H54 (cell line): ENCODE measurements at regions not wholly inside any gene's neighbourhood (a gene's known extent, or its start where the extent isn't known, plus 50 kb on each side); places are given as distances from the start of the nearest gene placed in this dataset.

Experiments used
- DNase-seq: peaks from one replicate; pipeline ENCODE4 v3.0.0; 2011; ENCODE audit warnings: low spot score, mixed read lengths; ENCODE audit not compliant: insufficient read length
- FAIRE-seq: peaks from 3 replicates; lab custom pipeline; 2011; peaks lifted over from hg19 to GRCh38; lab: Jason Lieb, UNC
- POLR2A ChIP-seq: IDR thresholded peaks from 2 replicates; pipeline ENCODE4 v1.6.1; 2011; ENCODE audit warnings: low read depth, mild to moderate bottlenecking, low read length

DNA sequence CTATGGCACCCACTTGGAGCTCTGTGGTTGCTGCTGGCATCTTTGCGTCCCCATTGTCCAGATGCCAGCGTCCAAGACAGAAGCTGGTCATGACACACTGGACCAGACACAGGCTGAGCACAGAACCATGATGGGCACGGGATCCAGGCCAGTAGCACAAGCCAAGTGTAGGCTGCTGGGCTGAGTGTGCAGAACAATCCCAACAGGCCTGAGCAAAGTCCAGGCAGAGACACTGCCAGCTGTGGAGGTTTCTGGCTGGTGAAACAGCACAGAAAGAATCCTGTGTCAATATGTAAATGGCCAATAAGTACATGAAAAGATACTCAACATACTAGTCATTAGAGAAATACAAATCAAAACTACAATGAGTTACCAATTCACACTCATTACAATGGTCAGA lies 705.4 kb downstream of the METTL4 start:
- no peak for DNase-seq
- TF ChIP-seq POLR2A: no peak
- no peak for FAIRE-seq

DNA sequence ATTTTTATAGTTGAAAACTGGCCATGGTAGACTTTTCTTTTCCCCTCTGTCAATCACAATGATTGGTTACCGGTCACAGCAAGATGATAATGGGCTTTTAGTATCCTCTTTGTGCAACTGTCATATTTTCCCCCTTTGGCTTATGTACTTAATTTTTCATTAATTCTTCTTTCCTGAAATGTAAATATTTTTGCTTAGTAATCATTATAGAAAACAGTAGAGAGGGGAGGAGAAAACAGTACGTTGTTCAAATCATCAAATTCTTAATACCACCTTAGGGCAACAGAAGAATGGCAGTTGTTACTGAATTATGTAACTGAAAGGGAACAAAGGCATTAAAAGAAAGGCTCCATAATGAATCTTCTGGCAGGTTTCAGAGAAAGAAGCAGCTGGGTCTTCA lies 699.0 kb downstream of the METTL4 start:
- FAIRE-seq: no peak
- TF ChIP-seq POLR2A: no peak
- no peak for DNase-seq

DNA sequence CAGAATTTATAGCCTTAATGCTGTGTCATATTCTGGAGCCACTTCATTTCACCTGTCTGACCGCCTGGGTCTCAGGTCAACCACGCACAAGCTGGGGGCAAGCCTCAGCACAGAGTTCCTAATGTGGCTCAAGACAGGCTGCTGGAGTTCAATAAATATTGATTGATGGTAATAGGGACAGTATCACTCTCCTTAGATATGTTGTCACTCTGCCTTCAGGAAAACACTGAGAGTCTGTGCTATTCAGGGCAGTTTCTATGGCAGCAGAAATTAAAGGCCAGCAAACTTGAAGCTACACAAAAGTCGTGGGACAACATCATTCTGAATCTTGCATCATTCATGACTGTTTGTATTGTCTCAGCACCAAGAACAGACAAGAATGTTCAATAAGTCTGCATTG lies 696.1 kb downstream of the METTL4 start:
- no peak for TF ChIP-seq POLR2A
- DNase-seq (no peak), FAIRE-seq (no peak)

DNA sequence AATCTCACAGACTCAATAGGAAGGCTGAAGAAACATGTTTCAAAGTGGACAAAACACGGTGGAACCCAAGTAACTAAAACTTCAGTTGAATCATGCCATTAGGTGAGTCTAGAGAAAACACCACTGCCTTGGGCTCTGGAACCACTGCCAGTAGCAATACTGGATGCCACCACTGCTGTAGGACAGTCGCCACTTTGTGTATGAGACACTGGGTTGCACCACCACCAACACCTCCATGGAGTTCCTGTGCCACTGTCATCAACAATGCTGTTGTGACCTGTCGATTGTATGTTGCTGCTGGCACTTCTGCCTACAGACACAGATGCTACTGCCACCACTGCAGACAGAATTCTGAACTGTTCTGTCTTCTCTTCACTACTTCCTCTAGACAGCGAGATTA lies 686.7 kb downstream of the METTL4 start:
- FAIRE-seq: no peak
- no peak for TF ChIP-seq POLR2A

DNA sequence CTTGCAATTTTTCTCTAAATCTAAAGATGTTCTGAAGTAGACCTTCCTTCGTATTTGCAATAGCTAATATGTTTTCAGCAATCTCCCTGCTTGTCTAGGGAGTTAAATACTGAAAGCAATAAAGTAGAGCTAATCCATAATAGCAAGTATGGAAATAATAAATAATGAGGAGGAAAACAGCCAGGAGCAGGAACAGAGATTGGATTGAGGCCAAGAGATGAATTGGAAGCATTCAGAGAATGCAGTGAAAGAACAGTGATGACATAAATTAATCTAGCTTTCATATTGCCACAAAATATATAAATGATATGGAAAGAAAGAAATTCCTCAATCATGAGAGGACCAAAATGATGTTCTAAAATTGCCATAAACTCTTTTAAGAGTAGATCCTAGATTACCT lies 679.7 kb downstream of the METTL4 start:
- FAIRE-seq: no peak

More for the DNA sequence above, 686.7 kb downstream of the METTL4 start:
- DNase-seq: no peak

DNA sequence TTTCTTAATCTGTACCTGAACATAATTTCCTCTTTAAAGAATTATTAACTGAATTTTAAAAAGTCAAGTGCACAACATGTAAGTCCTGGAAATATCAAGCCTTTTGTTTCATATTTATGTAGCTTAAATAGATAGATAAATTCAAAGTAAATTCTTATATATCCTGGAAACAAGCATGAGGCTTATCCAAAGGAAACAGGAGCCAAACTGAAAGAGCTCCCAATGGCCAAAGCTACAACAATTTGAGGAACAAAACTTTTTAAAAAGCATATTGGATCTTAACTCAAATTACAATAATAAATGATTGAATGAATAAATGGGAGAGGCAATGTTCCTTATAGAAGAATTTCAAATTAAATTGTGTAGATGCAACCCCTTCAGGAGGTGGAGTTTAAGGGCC lies 679.1 kb downstream of the METTL4 start:
- no peak for TF ChIP-seq POLR2A
- FAIRE-seq (no peak), DNase-seq (no peak)

More for the DNA sequence above, 679.7 kb downstream of the METTL4 start:
- TF ChIP-seq POLR2A: no peak
- DNase-seq: no peak

DNA sequence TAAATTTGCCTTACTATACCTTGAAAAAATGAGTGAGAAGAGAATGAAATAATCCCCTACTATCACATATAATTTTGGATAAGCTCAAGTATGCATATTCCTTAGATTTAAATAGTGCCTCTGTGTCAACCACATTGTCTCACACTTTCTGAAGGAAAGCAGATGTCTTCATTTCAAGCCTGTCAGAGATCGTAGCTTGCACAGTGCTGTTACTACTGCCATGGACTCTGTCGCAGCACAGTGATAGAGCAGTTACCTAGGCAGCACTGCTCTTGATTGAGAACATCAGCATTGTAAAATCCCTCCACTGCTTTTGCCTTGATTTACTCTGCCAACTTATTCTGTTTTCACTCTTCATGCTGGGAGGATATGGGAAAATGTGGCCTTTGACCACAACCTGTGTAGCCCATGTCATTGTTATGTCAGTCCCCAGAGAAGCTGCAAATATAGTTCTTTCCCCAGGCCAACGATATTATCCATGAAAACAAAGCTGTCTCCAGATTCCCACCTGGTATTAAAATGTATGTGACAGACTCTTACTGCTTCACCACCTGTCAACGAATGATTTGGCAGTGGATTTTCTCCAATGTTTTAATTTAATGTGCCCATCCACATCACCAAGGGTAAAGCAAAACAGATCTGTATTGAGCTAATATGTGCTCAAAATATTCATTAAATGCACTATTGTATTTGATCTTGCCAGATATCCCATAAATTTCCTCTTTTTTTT lies 675.7 kb downstream of the METTL4 start:
- no peak for TF ChIP-seq POLR2A
- FAIRE-seq: no peak
- DNase-seq: no peak

DNA sequence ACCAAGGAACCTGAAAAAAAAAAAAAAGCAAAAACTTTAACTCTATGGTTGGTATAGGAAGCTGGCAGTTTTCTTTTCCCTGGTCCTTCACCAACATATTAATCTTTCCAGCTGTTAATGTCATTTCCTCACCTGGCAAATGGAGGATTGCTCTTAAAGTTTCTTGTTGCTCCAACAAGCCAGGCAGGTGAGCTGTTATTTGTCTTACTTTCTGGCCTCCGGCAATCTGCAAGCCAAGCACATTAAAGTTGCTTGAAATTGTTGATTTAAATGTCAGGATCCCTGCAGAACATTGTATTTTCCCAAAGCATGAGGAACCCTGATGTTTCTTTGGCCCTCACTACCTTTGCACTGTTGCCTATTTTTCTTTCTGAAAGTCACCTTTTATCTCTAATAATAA lies 664.9 kb downstream of the METTL4 start:
- TF ChIP-seq POLR2A: no peak
- no peak for FAIRE-seq
- DNase-seq: no peak

DNA sequence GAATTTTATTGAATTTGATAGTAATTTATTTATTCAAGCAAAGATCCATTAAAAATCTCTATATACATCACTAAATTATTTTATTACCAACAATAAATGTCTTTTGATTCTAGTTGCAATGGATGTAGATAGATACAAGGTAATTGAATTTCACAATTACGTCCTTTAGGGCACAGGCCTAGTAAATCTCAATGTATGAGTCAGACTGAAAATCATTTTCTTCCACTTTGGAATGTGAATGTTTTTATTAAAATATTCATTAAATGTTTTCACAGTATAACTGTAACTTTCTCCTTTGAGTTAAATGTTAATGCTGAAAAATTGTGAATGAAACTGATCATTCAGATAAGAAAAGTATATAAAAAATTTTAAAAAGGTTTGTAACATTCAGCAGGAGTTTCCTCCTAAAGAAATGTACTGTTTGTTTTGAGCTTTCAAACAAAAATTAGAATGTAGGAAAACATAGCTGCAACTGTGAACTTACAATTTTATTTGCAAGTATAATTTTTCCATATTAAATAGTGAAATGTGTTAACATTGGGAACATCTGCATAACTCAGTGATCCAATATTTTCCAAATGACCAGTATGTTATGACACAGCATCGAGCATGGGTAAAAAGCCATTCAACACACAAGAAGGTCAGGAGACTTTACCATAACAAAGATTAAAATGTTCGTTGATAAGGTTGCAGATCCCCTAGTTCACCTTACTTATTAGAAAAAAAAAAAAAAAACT lies 663.7 kb downstream of the METTL4 start:
- DNase-seq (no peak), FAIRE-seq (no peak)
- TF ChIP-seq POLR2A: no peak

DNA sequence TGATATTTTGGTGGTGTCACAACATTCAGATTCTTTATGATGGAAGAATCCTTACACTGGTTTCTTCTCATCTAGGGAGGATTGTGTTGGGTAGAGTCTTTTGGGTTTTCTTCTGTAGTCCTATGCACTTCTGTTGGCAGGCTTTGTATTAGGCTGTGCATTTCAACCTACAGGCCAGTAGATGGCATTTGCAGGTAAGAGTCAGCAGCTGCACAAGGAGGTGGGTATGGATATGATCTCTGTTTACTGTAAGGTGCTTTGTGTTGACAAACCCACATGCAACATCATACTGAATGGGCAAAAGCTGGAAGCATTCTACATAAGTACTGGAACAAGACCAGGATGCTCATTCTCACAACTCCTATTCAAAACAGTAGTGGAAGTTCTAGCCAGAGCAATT lies 656.8 kb downstream of the METTL4 start:
- no peak for TF ChIP-seq POLR2A
- DNase-seq: no peak
- FAIRE-seq: no peak

DNA sequence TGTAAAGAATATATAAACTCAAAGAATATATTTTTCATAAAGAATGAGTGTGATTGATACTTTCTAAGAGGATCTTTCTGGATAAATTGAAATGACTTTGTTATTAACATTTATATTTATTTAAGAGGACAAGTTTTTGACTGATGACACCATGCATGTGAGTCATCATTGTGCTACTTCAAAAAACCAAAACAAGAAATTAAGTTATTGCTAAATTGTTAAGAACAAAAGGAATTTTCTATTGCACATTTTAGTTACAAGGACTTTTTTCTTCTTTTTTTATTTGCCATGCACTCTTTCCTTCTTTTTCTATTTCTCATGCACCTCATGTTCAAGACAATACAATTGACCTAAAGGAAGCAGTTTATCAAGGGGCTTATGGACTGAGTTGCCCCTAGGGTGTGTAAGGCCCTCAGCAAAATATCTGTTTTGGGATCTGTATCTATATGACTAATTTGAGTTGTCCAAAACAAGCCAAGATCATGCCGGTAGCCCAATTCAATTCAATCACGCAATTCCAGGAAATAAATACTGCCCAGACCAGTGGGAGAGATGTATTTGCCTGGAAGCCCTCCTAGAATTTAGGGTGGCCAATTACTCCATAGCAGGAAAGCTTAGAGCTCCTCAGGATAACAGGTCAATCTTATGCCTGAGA lies 654.3 kb downstream of the METTL4 start:
- DNase-seq (no peak), FAIRE-seq (no peak)
- no peak for TF ChIP-seq POLR2A

DNA sequence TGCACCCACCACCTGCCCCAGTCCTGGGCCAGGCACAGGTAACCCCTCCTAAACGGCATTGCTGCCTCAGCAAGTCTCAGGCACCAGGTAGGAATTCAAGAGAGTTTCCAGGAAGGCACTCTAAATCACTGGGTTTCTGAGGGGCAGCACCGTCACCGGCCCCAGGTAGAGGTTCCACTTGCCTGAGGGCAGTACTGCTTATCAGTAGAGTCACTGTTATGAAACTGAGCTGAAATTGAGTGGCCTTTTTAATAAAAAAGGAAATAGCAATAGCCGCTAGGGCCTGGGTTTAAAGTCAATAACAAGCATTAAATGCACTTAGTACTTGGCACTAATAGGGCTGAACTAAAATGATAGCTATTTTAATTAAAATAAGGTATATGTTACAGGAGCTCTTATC lies 653.7 kb downstream of the METTL4 start:
- no peak for TF ChIP-seq POLR2A
- DNase-seq: no peak
- no peak for FAIRE-seq

DNA sequence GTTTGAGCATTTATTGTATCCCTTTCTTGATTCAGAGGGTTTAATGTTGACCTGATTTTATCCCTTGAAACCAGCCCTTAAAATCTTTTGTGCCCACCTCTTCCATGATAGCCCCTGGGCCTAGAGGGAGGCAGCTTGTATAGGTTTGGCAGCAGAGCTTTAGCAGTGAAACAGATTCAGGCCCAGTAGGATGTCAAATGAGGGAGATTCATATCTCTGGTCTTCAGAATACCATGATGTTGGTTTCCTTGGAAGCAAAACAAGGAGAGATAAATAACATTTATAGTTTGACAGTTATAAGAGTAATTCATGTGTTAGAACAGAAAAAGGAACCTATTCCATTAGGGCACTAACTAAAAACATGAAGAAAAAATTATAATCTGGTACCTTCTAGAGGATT lies 649.2 kb downstream of the METTL4 start:
- TF ChIP-seq POLR2A: no peak
- FAIRE-seq (no peak), DNase-seq (no peak)

DNA sequence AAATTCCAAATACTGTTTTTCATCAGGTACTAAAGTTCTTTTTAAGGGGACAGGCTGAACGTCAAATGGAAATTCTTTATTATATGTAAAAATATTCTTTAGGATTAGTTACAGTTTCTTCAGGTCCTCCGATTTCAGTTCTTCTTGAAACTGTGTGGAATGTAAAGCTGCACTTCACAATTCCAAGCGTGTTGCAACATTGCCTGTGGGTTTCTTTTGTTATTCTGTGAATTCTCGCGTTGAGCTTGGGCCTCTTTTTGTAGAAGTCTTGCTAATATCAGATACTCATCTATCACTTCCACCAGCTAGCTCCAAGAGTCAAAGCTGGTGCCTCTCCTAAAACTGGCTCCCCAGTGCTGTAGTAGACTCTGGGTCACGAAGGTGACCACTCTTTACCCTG lies 642.6 kb downstream of the METTL4 start:
- FAIRE-seq (no peak), DNase-seq (no peak)
- no peak for TF ChIP-seq POLR2A

DNA sequence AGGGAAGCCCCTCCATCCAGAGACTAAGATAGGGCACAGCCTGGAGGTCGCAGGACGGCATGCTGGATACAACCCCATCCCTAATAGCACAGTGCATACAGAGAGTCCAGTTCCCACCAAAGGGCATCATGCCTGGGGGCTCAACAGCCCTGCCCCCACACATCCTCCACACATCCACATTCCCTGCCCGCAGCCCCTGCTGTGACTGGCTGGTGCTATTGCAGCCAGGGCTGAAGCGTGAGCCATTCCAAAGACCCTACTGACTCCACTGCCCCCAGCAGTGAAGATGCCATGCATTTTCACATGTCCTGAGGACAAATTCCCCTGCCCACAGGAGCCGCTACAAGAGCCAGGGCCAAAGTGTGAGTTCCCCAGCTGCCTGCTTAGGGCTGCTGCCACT lies 641.6 kb downstream of the METTL4 start:
- no peak for TF ChIP-seq POLR2A
- FAIRE-seq: no peak
- DNase-seq: no peak
